PC-9 (cell line): ENCODE measurements at regions not wholly inside any gene's neighbourhood (a gene's known extent, or its start where the extent isn't known, plus 50 kb on each side); places are given as distances from the start of the nearest gene placed in this dataset.

ENCODE experiments used
- BruUV-seq: library from RNA; stranded (reverse); fragments of 400-500 nt; replicated peaks from 2 replicates; lab custom pipeline; 2021; lab: Mats Ljungman, UMichigan
- CTCF ChIA-PET: fragments of 300-600 bp; sonication (Branson Sonifier 250); formaldehyde crosslinking; loops from one replicate; lab custom pipeline; 2022; ENCODE audit warnings: antibody characterized with exemption; lab: Charles Lee
- POLR2A ChIA-PET: fragments of 300-600 bp; sonication (Branson Sonifier 250); formaldehyde crosslinking; loops from one replicate; lab custom pipeline; 2022; ENCODE audit warnings: antibody characterized with exemption; ENCODE audit not compliant: unreplicated experiment; lab: Charles Lee
- DNase-seq, 2 experiments: peaks; one replicate each; pipeline versions ENCODE4 v3.0.0 to v3.0.0-alpha.2; 2015 to 2022; ENCODE audit warnings: mixed read lengths in 1 of 2
- H2AFZ ChIP-seq: fragments of 200-600 bp; sonication (generic); 2 replicates; pipeline ENCODE4 v1.8.1; 2017; ENCODE audit warnings: antibody characterized with exemption
- H3F3A ChIP-seq: fragments of 200-600 bp; sonication (generic); 2 replicates; pipeline ENCODE4 v1.8.1; 2017; ENCODE audit warnings: antibody characterized with exemption, mild to moderate bottlenecking, low read depth; ENCODE audit not compliant: insufficient read depth
- H3K27ac ChIP-seq: fragments of 200-600 bp; sonication (generic); 2 replicates; pipeline ENCODE4 v1.6.1; 2016; ENCODE audit warnings: mixed run types
- H3K27me3 ChIP-seq: fragments of 200-600 bp; sonication (generic); 2 replicates; pipeline ENCODE4 v1.6.1; 2016; ENCODE audit warnings: low read depth, mixed run types; ENCODE audit not compliant: insufficient read depth
- H3K36me3 ChIP-seq: fragments of 200-600 bp; sonication (generic); 2 replicates; pipeline ENCODE4 v1.6.1; 2016; ENCODE audit warnings: low read depth, mixed run types
- H3K4me1 ChIP-seq: fragments of 200-600 bp; sonication (generic); replicated peaks from 2 replicates; pipeline ENCODE4 v1.6.1; 2016; ENCODE audit warnings: mixed run types; ENCODE audit not compliant: insufficient read depth
- H3K4me2 ChIP-seq: fragments of 200-600 bp; sonication (generic); 2 replicates; pipeline ENCODE4 v1.6.1; 2017; ENCODE audit warnings: mixed run types
- H3K4me3 ChIP-seq: fragments of 200-600 bp; sonication (generic); 2 replicates; pipeline ENCODE4 v1.6.1; 2016; ENCODE audit warnings: mixed run types
- H3K79me2 ChIP-seq: fragments of 200-600 bp; sonication (generic); 2 replicates; pipeline ENCODE4 v1.6.1; 2017; ENCODE audit warnings: low read depth, mixed run types
- H3K9me2 ChIP-seq: fragments of 200-600 bp; sonication (generic); 2 replicates; pipeline ENCODE4 v1.8.1; 2017; ENCODE audit warnings: mild to moderate bottlenecking; ENCODE audit not compliant: insufficient read depth
- H3K9me3 ChIP-seq: fragments of 200-600 bp; sonication (generic); 2 replicates; pipeline ENCODE4 v1.8.1; 2016; ENCODE audit warnings: low read depth; ENCODE audit not compliant: insufficient read depth
- H4K20me1 ChIP-seq: fragments of 200-600 bp; sonication (generic); 2 replicates; pipeline ENCODE4 v1.8.1; 2017; ENCODE audit not compliant: insufficient read depth
- EZH2 ChIP-seq: fragments of 200-600 bp; sonication (generic); IDR thresholded peaks from 2 replicates; pipeline ENCODE4 v1.8.0; 2017; ENCODE audit warnings: antibody characterized with exemption, low read depth
- intact Hi-C: fragments of 100-400 bp; cut with micrococcal nuclease; formaldehyde crosslinking; loops from one replicate; pipeline ENCODE4 v1.10.0; 2022; ENCODE audit not compliant: unreplicated experiment
- TF ChIP-seq, protein P1 (sequence below): fragments of 200-600 bp; sonication (generic); conservative IDR thresholded peaks from 2 replicates; pipeline ENCODE4 v1.6.1; 2017; ENCODE audit warnings: mixed run types, antibody characterized with exemption, mild to moderate bottlenecking, moderate library complexity

DNA sequence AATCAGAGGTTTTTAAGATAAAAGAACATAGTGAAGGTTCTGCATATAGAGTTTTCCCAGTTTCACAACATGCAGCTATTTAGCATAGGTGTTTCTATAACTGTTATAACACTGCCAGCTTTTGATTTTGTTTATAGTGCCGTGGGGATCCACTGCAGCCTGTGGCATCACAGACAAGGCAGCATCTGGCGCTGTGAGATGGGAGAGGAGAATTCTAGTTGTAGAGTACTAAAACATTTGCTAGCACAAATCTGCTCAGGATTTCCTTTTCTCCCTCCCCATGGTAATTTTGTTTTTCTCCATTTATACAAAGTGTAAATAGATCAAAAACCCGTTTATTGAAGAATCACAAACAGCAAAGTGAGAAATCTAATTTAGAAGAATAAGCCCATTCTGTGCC lies 482.8 kb upstream of the NCAM2 start:
- Histone ChIP-seq H3K79me2 (no peaks in the 10 kb centered on the region), H3K27ac (no peak overlapping the region), H3K27me3 (no peaks in the 10 kb centered on the region), H3K9me3 (no peaks in the 10 kb centered on the region), H3K4me3 (no peak overlapping the region), H3F3A (no peaks in the 10 kb centered on the region), H4K20me1 (no peaks in the 10 kb centered on the region), H3K4me2 (no peak overlapping the region), H3K4me1 (no peaks in the 10 kb centered on the region), H3K9me2 (no peaks in the 10 kb centered on the region), H3K36me3 (no peaks in the 10 kb centered on the region), H2AFZ (no peak overlapping the region)
- ChIA-PET POLR2A (no interaction called here), CTCF (no interaction called here)
- DNase-seq: no peak
- BruUV-seq: no TSS peak
- intact Hi-C loops: no loop called here
- TF ChIP-seq, protein P1, sequence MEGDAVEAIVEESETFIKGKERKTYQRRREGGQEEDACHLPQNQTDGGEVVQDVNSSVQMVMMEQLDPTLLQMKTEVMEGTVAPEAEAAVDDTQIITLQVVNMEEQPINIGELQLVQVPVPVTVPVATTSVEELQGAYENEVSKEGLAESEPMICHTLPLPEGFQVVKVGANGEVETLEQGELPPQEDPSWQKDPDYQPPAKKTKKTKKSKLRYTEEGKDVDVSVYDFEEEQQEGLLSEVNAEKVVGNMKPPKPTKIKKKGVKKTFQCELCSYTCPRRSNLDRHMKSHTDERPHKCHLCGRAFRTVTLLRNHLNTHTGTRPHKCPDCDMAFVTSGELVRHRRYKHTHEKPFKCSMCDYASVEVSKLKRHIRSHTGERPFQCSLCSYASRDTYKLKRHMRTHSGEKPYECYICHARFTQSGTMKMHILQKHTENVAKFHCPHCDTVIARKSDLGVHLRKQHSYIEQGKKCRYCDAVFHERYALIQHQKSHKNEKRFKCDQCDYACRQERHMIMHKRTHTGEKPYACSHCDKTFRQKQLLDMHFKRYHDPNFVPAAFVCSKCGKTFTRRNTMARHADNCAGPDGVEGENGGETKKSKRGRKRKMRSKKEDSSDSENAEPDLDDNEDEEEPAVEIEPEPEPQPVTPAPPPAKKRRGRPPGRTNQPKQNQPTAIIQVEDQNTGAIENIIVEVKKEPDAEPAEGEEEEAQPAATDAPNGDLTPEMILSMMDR: no peak
- no peak for TF ChIP-seq EZH2

DNA sequence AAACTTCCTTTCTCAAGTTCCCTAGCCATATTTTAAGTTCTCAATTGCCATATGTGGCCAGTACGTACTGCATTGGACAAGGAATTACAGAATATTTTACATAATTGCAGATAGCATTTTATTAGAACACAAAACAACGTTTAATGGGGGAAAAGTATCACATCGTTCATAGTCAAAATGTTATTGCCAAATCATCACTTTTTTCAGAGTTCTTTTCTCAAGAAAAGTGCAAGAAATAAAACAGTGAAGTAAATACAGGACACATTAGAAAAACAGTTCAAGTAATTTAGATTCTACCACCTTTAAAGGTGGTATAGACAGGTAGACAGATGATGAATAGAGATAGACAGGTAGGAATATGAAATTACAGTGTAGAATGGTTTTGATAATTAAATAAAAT lies 479.1 kb upstream of the NCAM2 start:
- intact Hi-C loops: no loop called here
- TF ChIP-seq EZH2: no peak
- H3K36me3 ChIP-seq: no peaks in the 10 kb centered on the region
- H3K4me1 ChIP-seq: no peaks in the 10 kb centered on the region
- DNase-seq: no peak
- H4K20me1 ChIP-seq: no peaks in the 10 kb centered on the region
- no TSS peak for BruUV-seq
- H3K27me3 ChIP-seq: no peaks in the 10 kb centered on the region
- ChIA-PET POLR2A (no interaction called here), CTCF (no interaction called here)
- H3K4me2 ChIP-seq: no peak overlapping the region
- no peaks in the 10 kb centered on the region for H3K9me2 ChIP-seq
- no peaks in the 10 kb centered on the region for H3K79me2 ChIP-seq
- no peaks in the 10 kb centered on the region for H3K9me3 ChIP-seq
- H3K4me3 ChIP-seq: no peak overlapping the region
- no peak overlapping the region for H2AFZ ChIP-seq
- H3F3A ChIP-seq: no peaks in the 10 kb centered on the region
- H3K27ac ChIP-seq: no peak overlapping the region

DNA sequence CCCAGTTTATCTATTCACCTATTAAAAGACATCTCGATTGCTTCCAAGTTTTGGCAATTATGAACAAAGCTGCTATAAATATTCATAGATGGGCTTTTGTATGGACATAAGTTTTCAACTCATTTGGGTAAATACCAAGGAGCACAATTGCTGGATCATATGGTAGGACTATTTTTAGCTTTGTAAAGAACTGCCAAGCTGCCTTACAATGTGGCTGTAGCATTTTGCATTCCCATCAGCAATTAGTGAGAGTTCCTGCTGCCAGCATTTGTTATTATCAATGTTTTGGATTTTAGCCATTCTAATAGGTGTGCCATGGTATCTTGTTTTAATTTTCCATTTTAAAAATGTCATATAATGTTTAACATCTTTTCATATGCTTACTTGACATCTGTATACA lies 475.6 kb upstream of the NCAM2 start:
- TF ChIP-seq, protein P1: no peak
- TF ChIP-seq EZH2: no peak
- H4K20me1 ChIP-seq: no peaks in the 10 kb centered on the region
- H3K79me2 ChIP-seq: no peaks in the 10 kb centered on the region
- H3K9me2 ChIP-seq: no peaks in the 10 kb centered on the region
- ChIA-PET POLR2A (no interaction called here), CTCF (no interaction called here)
- BruUV-seq: no TSS peak
- intact Hi-C loops: no loop called here
- H3F3A ChIP-seq: no peaks in the 10 kb centered on the region
- H3K4me1 ChIP-seq: no peaks in the 10 kb centered on the region
- no peaks in the 10 kb centered on the region for H3K9me3 ChIP-seq
- no peak overlapping the region for H3K4me2 ChIP-seq
- no peak overlapping the region for H2AFZ ChIP-seq
- DNase-seq: no peak
- no peaks in the 10 kb centered on the region for H3K36me3 ChIP-seq
- H3K27ac ChIP-seq: no peak overlapping the region
- H3K4me3 ChIP-seq: no peak overlapping the region
- no peaks in the 10 kb centered on the region for H3K27me3 ChIP-seq

DNA sequence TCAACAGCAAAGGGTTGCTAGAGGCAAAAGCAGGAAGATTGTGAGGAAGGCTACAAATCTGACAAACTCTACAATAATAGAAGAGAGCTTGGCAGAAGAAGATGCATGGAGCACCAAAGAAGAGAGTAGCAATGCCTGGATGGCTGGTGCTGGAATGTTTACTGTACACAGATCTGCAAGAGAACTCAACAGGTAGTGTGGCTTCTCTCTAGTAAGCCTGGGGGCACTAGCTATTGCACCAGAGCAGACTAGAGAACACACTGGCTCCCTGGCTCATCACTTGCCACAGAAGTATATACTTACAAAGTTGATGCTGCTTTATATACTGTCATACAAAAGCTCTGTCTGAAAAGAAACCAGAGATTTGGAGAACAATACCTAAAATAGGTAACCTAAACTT lies 475.0 kb upstream of the NCAM2 start:
- Histone ChIP-seq H4K20me1 (no peaks in the 10 kb centered on the region), H3K4me3 (no peak overlapping the region), H3K9me2 (no peaks in the 10 kb centered on the region), H3F3A (no peaks in the 10 kb centered on the region), H3K36me3 (no peaks in the 10 kb centered on the region), H3K4me2 (no peak overlapping the region), H3K9me3 (no peaks in the 10 kb centered on the region), H2AFZ (no peak overlapping the region), H3K27ac (no peak overlapping the region), H3K79me2 (no peaks in the 10 kb centered on the region), H3K4me1 (no peaks in the 10 kb centered on the region), H3K27me3 (no peaks in the 10 kb centered on the region)
- ChIA-PET CTCF (no interaction called here), POLR2A (no interaction called here)
- BruUV-seq: no TSS peak
- no peak for TF ChIP-seq EZH2
- TF ChIP-seq, protein P1: no peak
- intact Hi-C loops: no loop called here
- DNase-seq: no peak
